NB4 (cell line): ENCODE measurements at regions not wholly inside any gene's neighbourhood (a gene's known extent, or its start where the extent isn't known, plus 50 kb on each side); places are given as distances from the start of the nearest gene placed in this dataset.

Experiments
- DNase-seq: peaks from one replicate; pipeline ENCODE4 v3.0.0; 2010; ENCODE audit warnings: low read depth
- H3K4me3 ChIP-seq: one replicate; pipeline ENCODE4 v1.5.1; 2011; ENCODE audit warnings: mild to moderate bottlenecking, low read depth, low read length, moderate library complexity
- MYC ChIP-seq: IDR thresholded peaks from 2 replicates; pipeline ENCODE4 v1.6.1; 2011; ENCODE audit warnings: low read depth, low read length
- POLR2A ChIP-seq: IDR thresholded peaks from 2 replicates; pipeline ENCODE4 v1.6.1; 2011; ENCODE audit warnings: mild to moderate bottlenecking; ENCODE audit not compliant: insufficient read length; ENCODE audit errors: extremely low read depth
- TF ChIP-seq, protein P1 (sequence below): IDR thresholded peaks from 2 replicates; pipeline ENCODE4 v1.6.1; 2011; ENCODE audit warnings: low read depth, low read length
- TF ChIP-seq, protein P2 (sequence below): IDR thresholded peaks from one replicate; pipeline ENCODE4 v1.5.1; 2012; ENCODE audit warnings: low read depth, low read length

GRCh38 chr4:10965196-10965595 is 280.6 kb upstream of the CLNK start:
- DNase-seq, result no peak
- TF ChIP-seq POLR2A, result no peak
- TF ChIP-seq, protein P1, sequence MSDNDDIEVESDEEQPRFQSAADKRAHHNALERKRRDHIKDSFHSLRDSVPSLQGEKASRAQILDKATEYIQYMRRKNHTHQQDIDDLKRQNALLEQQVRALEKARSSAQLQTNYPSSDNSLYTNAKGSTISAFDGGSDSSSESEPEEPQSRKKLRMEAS, result no peak
- TF ChIP-seq, protein P2, sequence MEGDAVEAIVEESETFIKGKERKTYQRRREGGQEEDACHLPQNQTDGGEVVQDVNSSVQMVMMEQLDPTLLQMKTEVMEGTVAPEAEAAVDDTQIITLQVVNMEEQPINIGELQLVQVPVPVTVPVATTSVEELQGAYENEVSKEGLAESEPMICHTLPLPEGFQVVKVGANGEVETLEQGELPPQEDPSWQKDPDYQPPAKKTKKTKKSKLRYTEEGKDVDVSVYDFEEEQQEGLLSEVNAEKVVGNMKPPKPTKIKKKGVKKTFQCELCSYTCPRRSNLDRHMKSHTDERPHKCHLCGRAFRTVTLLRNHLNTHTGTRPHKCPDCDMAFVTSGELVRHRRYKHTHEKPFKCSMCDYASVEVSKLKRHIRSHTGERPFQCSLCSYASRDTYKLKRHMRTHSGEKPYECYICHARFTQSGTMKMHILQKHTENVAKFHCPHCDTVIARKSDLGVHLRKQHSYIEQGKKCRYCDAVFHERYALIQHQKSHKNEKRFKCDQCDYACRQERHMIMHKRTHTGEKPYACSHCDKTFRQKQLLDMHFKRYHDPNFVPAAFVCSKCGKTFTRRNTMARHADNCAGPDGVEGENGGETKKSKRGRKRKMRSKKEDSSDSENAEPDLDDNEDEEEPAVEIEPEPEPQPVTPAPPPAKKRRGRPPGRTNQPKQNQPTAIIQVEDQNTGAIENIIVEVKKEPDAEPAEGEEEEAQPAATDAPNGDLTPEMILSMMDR, result no peak

GRCh38 chr4:10963958-10964703 is 279.6 kb upstream of the CLNK start:
- TF ChIP-seq MYC, result no peak
- TF ChIP-seq, protein P1, result 0 out of 2 replicates have a peak, but pooled peaks have one; percentile 23
- no peak overlapping the region for H3K4me3 ChIP-seq
- no peak for DNase-seq

More at GRCh38 chr4:10965196-10965595, 280.6 kb upstream of the CLNK start:
- H3K4me3 ChIP-seq, result no peak overlapping the region

DNA sequence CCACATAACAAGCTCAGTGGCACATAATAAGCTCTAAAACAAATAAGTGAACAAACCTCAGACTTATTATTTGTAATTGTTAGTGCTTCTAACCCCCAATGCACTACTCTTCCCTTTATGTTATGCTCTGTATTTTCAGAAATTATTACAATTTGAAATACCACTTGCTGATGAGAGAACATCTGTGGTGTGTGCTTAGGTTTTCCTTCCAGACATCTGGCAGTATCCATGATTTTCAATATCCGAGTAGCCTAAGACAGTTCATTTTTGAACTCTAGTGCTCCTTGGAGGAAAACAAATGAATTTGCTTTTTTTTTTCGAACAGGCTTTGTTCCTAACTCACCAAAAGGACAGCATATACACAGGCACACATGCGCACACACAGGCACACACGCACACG is 278.7 kb upstream of the CLNK start:
- TF ChIP-seq POLR2A (no peak), MYC (no peak)
- TF ChIP-seq, protein P1, result no peak
- TF ChIP-seq, protein P2, result no peak
- DNase-seq, result no peak
- H3K4me3 ChIP-seq, result no peak overlapping the region

GRCh38 chr4:10962246-10962645 is 277.7 kb upstream of the CLNK start:
- DNase-seq, result no peak
- TF ChIP-seq MYC, result no peak
- TF ChIP-seq, protein P1, result no peak

GRCh38 chr4:10960389-10960788 is 275.8 kb upstream of the CLNK start:
- H3K4me3 ChIP-seq, result no peak overlapping the region
- TF ChIP-seq, protein P1, result no peak
- DNase-seq, result no peak

More at GRCh38 chr4:10962246-10962645, 277.7 kb upstream of the CLNK start:
- no peak overlapping the region for H3K4me3 ChIP-seq

GRCh38 chr4:10959586-10959985 is 275.0 kb upstream of the CLNK start:
- TF ChIP-seq POLR2A (no peak), MYC (no peak)
- TF ChIP-seq, protein P2, result no peak
- TF ChIP-seq, protein P1, result no peak
- no peak overlapping the region for H3K4me3 ChIP-seq
- no peak for DNase-seq

DNA sequence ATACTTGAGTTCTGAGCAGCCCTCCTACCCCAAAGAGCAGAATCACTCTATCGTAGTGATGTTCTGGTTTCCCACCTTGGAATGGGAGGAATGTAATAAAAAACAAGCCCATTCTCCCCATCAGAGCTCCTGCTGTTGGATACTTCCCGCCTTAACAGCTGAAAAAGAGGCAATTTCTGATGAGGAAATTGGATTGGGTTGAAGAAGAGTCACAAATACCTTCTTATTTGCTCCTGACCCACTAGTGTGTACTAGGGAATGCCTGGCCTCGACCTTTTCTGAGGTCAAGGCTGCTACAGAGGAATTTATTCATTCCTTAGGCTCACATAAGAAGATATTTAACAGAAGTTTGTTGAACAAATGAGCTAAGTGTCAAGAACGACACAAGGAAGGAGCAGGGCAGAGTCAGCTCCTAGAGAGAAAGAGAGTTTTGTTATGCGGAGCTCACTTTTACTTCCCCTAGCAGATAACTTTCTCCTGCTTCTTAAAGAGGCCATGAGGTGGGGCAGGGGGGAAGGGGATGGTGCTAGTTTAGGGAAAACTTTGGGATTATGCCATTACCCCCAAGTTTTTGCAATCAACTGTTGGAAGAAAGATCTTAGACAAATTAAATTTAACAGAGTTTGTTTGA is 273.8 kb upstream of the CLNK start:
- DNase-seq, result no peak
- H3K4me3 ChIP-seq, result no peak overlapping the region
- TF ChIP-seq, protein P1, result no peak
